ENCODE measurements at regions not wholly inside any gene's neighbourhood (a gene's known extent, or its start where the extent isn't known, plus 50 kb on each side); places are given as distances from the start of the nearest gene placed in this dataset.

- H3K4me3 ChIP-seq (ENCODE audit: low read length): no peak overlapping the region
- no peak for DNase-seq (ENCODE audit: low read depth)
- TF ChIP-seq CTCF (IDR thresholded peaks at IDR 0.05; ENCODE audit: insufficient read depth, low read depth, low read length, missing control alignments): no peak
Measured at GRCh38 chr17:13749166-13749890, 147.6 kb upstream of the HS3ST3A1 start.

GRCh38 chr17:13749891-13750235 is 148.1 kb upstream of the HS3ST3A1 start:
- no peak for TF ChIP-seq CTCF (IDR thresholded peaks at IDR 0.05; ENCODE audit: insufficient read depth, low read depth, low read length, missing control alignments)
- no peak for DNase-seq (ENCODE audit: low read depth)
- H3K4me3 ChIP-seq (ENCODE audit: low read length): no peak overlapping the region

GRCh38 chr17:13750816-13751793 is 149.4 kb upstream of the HS3ST3A1 start:
- DNase-seq (ENCODE audit: low read depth): no peak
- no peak for TF ChIP-seq CTCF (IDR thresholded peaks at IDR 0.05; ENCODE audit: insufficient read depth, low read depth, low read length, missing control alignments)
- no peak overlapping the region for H3K4me3 ChIP-seq (ENCODE audit: low read length)

GRCh38 chr17:13753154-13753553 is 151.4 kb upstream of the HS3ST3A1 start:
- TF ChIP-seq CTCF (IDR thresholded peaks at IDR 0.05; ENCODE audit: insufficient read depth, low read depth, low read length, missing control alignments): no peak
- DNase-seq (ENCODE audit: low read depth): no peak
- H3K4me3 ChIP-seq (ENCODE audit: low read length): no peak overlapping the region

- H3K4me3 ChIP-seq (ENCODE audit: low read length): no peak overlapping the region
- DNase-seq (ENCODE audit: low read depth): no peak
- no peak for TF ChIP-seq CTCF (IDR thresholded peaks at IDR 0.05; ENCODE audit: insufficient read depth, low read depth, low read length, missing control alignments)
Measured at GRCh38 chr17:13753771-13754170, 152.0 kb upstream of the HS3ST3A1 start.

DNA sequence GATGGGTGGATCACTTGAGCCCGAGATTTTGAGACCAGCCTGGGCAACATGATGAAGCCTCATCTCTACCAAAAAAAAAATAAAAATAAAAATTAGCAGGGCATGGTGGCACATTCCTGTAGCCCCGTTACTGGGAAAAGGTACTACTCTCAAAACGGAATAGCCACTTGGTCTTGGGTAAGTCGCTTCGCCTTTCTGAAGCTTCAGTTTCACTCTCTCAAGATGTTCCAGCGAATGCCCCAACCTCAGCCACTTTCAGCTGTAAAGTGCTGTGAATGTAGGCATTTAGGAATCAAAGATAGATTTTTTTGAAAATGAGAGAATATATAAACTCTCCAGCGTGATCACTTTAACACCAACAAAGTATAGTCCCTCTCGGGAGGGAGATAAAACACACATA is 154.1 kb upstream of the HS3ST3A1 start:
- no peak for DNase-seq (ENCODE audit: low read depth)
- H3K4me3 ChIP-seq (ENCODE audit: low read length): no peak overlapping the region

More for the DNA sequence above, 154.1 kb upstream of the HS3ST3A1 start:
- no peak for TF ChIP-seq CTCF (IDR thresholded peaks at IDR 0.05; ENCODE audit: insufficient read depth, low read depth, low read length, missing control alignments)

Measured in epithelial cell of esophagus (primary cell).